PC-3 (cell line): ENCODE measurements at regions not wholly inside any gene's neighbourhood (a gene's known extent, or its start where the extent isn't known, plus 50 kb on each side); places are given as distances from the start of the nearest gene placed in this dataset.

Experiments used
- EZH2 ChIP-seq: fragments of 300-600 bp; sonication (generic); IDR thresholded peaks from one replicate; pipeline ENCODE4 v1.6.1; 2017; ENCODE audit warnings: antibody characterized with exemption, mild to moderate bottlenecking, low read length; ENCODE audit not compliant: unreplicated experiment
- TF ChIP-seq, protein P1 (sequence below): fragments of 300-600 bp; sonication (generic); conservative IDR thresholded peaks from 2 replicates; pipeline ENCODE4 v1.5.1; 2017; ENCODE audit warnings: antibody characterized with exemption, low read depth, mild to moderate bottlenecking, low read length

DNA sequence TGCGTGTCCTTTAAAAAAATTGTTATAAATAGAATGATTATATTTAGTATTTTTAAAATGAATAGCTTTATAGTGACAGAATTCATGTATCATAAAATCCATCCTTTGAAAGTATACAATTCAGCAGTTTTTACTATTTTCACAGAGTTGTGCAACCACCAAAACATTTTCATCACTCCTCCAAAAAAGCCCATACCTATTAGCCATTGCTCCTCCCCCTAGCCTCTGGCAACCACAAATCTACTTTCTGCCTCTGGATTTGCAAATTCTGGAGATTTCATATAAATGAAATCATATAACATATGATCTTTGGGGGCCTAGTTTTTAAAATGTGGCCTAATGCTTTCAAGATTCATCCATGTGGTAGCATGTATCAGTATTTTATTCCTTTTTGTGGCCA lies 117.9 kb upstream of the MED13L start:
- TF ChIP-seq EZH2 = no peak
- TF ChIP-seq, protein P1, sequence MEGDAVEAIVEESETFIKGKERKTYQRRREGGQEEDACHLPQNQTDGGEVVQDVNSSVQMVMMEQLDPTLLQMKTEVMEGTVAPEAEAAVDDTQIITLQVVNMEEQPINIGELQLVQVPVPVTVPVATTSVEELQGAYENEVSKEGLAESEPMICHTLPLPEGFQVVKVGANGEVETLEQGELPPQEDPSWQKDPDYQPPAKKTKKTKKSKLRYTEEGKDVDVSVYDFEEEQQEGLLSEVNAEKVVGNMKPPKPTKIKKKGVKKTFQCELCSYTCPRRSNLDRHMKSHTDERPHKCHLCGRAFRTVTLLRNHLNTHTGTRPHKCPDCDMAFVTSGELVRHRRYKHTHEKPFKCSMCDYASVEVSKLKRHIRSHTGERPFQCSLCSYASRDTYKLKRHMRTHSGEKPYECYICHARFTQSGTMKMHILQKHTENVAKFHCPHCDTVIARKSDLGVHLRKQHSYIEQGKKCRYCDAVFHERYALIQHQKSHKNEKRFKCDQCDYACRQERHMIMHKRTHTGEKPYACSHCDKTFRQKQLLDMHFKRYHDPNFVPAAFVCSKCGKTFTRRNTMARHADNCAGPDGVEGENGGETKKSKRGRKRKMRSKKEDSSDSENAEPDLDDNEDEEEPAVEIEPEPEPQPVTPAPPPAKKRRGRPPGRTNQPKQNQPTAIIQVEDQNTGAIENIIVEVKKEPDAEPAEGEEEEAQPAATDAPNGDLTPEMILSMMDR = no peak
